H9 (cell line): ENCODE measurements at regions not wholly inside any gene's neighbourhood (a gene's known extent, or its start where the extent isn't known, plus 50 kb on each side); places are given as distances from the start of the nearest gene placed in this dataset.

ENCODE experiments used
- DNase-seq: peaks from one replicate; pipeline ENCODE4 v3.0.0-alpha.2; 2017
- H2AFZ ChIP-seq: one replicate; pipeline ENCODE4 v1.6.1; 2013; ENCODE audit warnings: mild to moderate bottlenecking, low read length, control low read depth, moderate library complexity
- H2AK5ac ChIP-seq: 2 replicates; pipeline ENCODE4 v1.6.1; 2013; ENCODE audit warnings: low read length, control low read depth, mixed read lengths; ENCODE audit not compliant: insufficient read length
- H2BK120ac ChIP-seq: one replicate; pipeline ENCODE4 v1.6.1; 2013; ENCODE audit warnings: low read depth, mild to moderate bottlenecking, low read length, control low read depth, inconsistent platforms; ENCODE audit not compliant: poor library complexity, severe bottlenecking
- H2BK12ac ChIP-seq: 2 replicates; pipeline ENCODE4 v1.6.1; 2013; ENCODE audit warnings: low read length, control low read depth, mixed read lengths, low read depth; ENCODE audit not compliant: insufficient read length
- H2BK15ac ChIP-seq: 2 replicates; pipeline ENCODE4 v1.6.1; 2013; ENCODE audit warnings: low read depth, low read length, control low read depth
- H2BK20ac ChIP-seq: one replicate; pipeline ENCODE4 v1.6.1; 2013; ENCODE audit warnings: low read depth, mild to moderate bottlenecking, low read length, control low read depth, inconsistent platforms; ENCODE audit not compliant: poor library complexity, severe bottlenecking
- H2BK5ac ChIP-seq: 2 replicates; pipeline ENCODE4 v1.6.1; 2013; ENCODE audit warnings: low read length, control low read depth, mixed read lengths; ENCODE audit not compliant: insufficient read length
- H3K14ac ChIP-seq: 2 replicates; pipeline ENCODE4 v1.6.1; 2013; ENCODE audit warnings: low read length, control low read depth; ENCODE audit not compliant: insufficient read depth
- H3K18ac ChIP-seq: 2 replicates; pipeline ENCODE4 v1.6.1; 2013; ENCODE audit warnings: low read depth, mild to moderate bottlenecking, mixed read lengths, low read length, control low read depth; ENCODE audit not compliant: insufficient read length
- H3K23ac ChIP-seq: 2 replicates; pipeline ENCODE4 v1.6.1; 2013; ENCODE audit warnings: low read length, control low read depth, mixed read lengths, low read depth; ENCODE audit not compliant: insufficient read length
- H3K23me2 ChIP-seq: 2 replicates; pipeline ENCODE4 v1.6.1; 2013; ENCODE audit warnings: low read depth, mild to moderate bottlenecking, mixed read lengths, low read length, control low read depth; ENCODE audit not compliant: insufficient read length, poor library complexity, severe bottlenecking
- H3K27ac ChIP-seq: 2 replicates; pipeline ENCODE4 v1.5.1; 2013; ENCODE audit warnings: low read length, control low read depth, mixed read lengths, low read depth; ENCODE audit not compliant: insufficient read length
- H3K27me3 ChIP-seq: 2 replicates; pipeline ENCODE4 v1.6.1; 2013; ENCODE audit warnings: low read length, control low read depth, inconsistent platforms; ENCODE audit not compliant: insufficient read depth
- H3K4ac ChIP-seq: 2 replicates; pipeline ENCODE4 v1.6.1; 2013; ENCODE audit warnings: low read depth, mild to moderate bottlenecking, control low read depth, inconsistent platforms, low read length, moderate library complexity
- H3K4me1 ChIP-seq: 2 replicates; pipeline ENCODE4 v1.6.1; 2013; ENCODE audit warnings: low read length, control low read depth, inconsistent platforms; ENCODE audit not compliant: insufficient read depth
- H3K4me2 ChIP-seq: 2 replicates; pipeline ENCODE4 v1.6.1; 2013; ENCODE audit warnings: low read length, control low read depth, mixed read lengths; ENCODE audit not compliant: insufficient read length, insufficient read depth
- H3K56ac ChIP-seq: 2 replicates; pipeline ENCODE4 v1.6.1; 2013; ENCODE audit warnings: low read depth, mild to moderate bottlenecking, mixed read lengths, low read length, control low read depth; ENCODE audit not compliant: insufficient read length
- H3K79me1 ChIP-seq: 2 replicates; pipeline ENCODE4 v1.6.1; 2013; ENCODE audit warnings: low read depth, mild to moderate bottlenecking, moderate library complexity, low read length, control low read depth, inconsistent platforms; ENCODE audit not compliant: insufficient read depth, poor library complexity, severe bottlenecking
- H3K79me2 ChIP-seq: 2 replicates; pipeline ENCODE4 v1.6.1; 2013; ENCODE audit warnings: low read length, control low read depth, inconsistent platforms; ENCODE audit not compliant: insufficient read depth
- H3K9ac ChIP-seq: 2 replicates; pipeline ENCODE4 v1.6.1; 2013; ENCODE audit warnings: low read length, control low read depth, mixed read lengths; ENCODE audit not compliant: insufficient read length; ENCODE audit errors: extremely low read depth
- H3K9me3 ChIP-seq: one replicate; pipeline ENCODE4 v1.6.1; 2013; ENCODE audit warnings: low read depth, low read length, inconsistent platforms; ENCODE audit not compliant: control insufficient read depth
- H3T11ph ChIP-seq: one replicate; pipeline ENCODE4 v1.6.1; 2013; ENCODE audit warnings: mild to moderate bottlenecking, low read length, control low read depth, inconsistent platforms
- H4K20me1 ChIP-seq: one replicate; pipeline ENCODE4 v1.6.1; 2013; ENCODE audit not compliant: control insufficient read depth, insufficient read length, insufficient read depth
- H4K5ac ChIP-seq: 2 replicates; pipeline ENCODE4 v1.6.1; 2013; ENCODE audit warnings: low read depth, mild to moderate bottlenecking, mixed read lengths, low read length, control low read depth; ENCODE audit not compliant: insufficient read length
- H4K8ac ChIP-seq: replicated peaks from 2 replicates; pipeline ENCODE4 v1.6.1; 2013; ENCODE audit warnings: low read length, control low read depth, mixed read lengths, low read depth; ENCODE audit not compliant: insufficient read length
- H4K91ac ChIP-seq: 2 replicates; pipeline ENCODE4 v1.6.1; 2013; ENCODE audit warnings: low read depth, mild to moderate bottlenecking, moderate library complexity, mixed read lengths, low read length, control low read depth; ENCODE audit not compliant: insufficient read length
- H3K27ac Mint-ChIP-seq, 3 experiments: 2 replicates in 2 of 3; 3 replicates in 1 of 3; pipeline ENCODE4 v1.8.0; 2020 to 2021; ENCODE audit warnings: mixed read lengths in 3 of 3, mild to moderate bottlenecking in 1 of 3, moderate library complexity in 1 of 3
- H3K27me3 Mint-ChIP-seq: 2 replicates; pipeline ENCODE4 v1.8.0; 2021; ENCODE audit warnings: low read depth, mild to moderate bottlenecking, moderate library complexity, mixed read lengths
- H3K36me3 Mint-ChIP-seq, 3 experiments: 2 replicates in 2 of 3; 3 replicates in 1 of 3; pipeline ENCODE4 v1.8.0; 2020 to 2021; ENCODE audit warnings: low read depth in 3 of 3, mixed read lengths in 3 of 3; ENCODE audit not compliant: insufficient read depth in 1 of 3
- H3K4me1 Mint-ChIP-seq, 2 experiments: 2 replicates each; pipeline ENCODE4 v1.8.0; 2020; ENCODE audit warnings: mixed read lengths in 2 of 2
- H3K4me3 Mint-ChIP-seq, 2 experiments: 2 replicates in 1 of 2; 3 replicates in 1 of 2; pipeline ENCODE4 v1.8.0; 2020 to 2021; ENCODE audit warnings: mild to moderate bottlenecking in 2 of 2, mixed read lengths in 2 of 2, moderate library complexity in 1 of 2
- H3K9me3 Mint-ChIP-seq, 2 experiments: 2 replicates in 1 of 2; 3 replicates in 1 of 2; pipeline ENCODE4 v1.8.0; 2020; ENCODE audit warnings: mild to moderate bottlenecking in 2 of 2, mixed read lengths in 2 of 2, moderate library complexity in 1 of 2
- CTCF ChIP-seq: fragments of 200-600 bp; sonication (generic); conservative IDR thresholded peaks from 3 replicates; pipeline ENCODE4 v1.8.0; 2021; ENCODE audit warnings: antibody characterized with exemption, mild to moderate bottlenecking
- WGBS: extraction: QIAGEN DNeasy Blood & Tissue Kit; methylation state at CpG from one replicate; pipeline ENCODE4 v1.1.7; 2013; ENCODE audit warnings: missing lambda C conversion rate, low lambda C conversion rate, mixed read lengths; ENCODE audit not compliant: insufficient read length; ENCODE audit errors: extremely low coverage; 5-methylcytosine and 5-hydroxymethylcytosine counted together

GRCh38 chr5:168109441-168109840 is 182.0 kb upstream of the WWC1 start:
- DNase-seq, result no peak
- Histone ChIP-seq H2AFZ (no peak overlapping the region), H2BK12ac (no peak overlapping the region)

More at GRCh38 chr5:168109441-168109840, 182.0 kb upstream of the WWC1 start:
- peaks cover 4% of the 10 kb centered on the region; the same call in 1 of the 2 replicates for H3K27me3 Mint-ChIP-seq
- Histone ChIP-seq H3K79me1 (no peaks in the 10 kb centered on the region), H3K56ac (no peak overlapping the region), H4K91ac (no peak overlapping the region), H2BK20ac (no peak overlapping the region), H4K8ac (no peak overlapping the region), H2AK5ac (no peak overlapping the region), H3K9ac (no peak overlapping the region), H3K27me3 (no peaks in the 10 kb centered on the region), H3K4me2 (no peak overlapping the region), H2BK5ac (no peak overlapping the region), H3K79me2 (no peaks in the 10 kb centered on the region), H3K18ac (no peak overlapping the region), H2BK15ac (no peak overlapping the region), H3K14ac (no peak overlapping the region), H4K20me1 (no peaks in the 10 kb centered on the region), H3K23me2 (no peaks in the 10 kb centered on the region), H3K4me1 (peaks cover 8% of the 10 kb centered on the region; the same call in 1 of the 2 replicates), H4K5ac (no peak overlapping the region), H3K9me3 (no peaks in the 10 kb centered on the region), H2BK120ac (no peak overlapping the region), H3T11ph (no peak overlapping the region), H3K27ac (no peak overlapping the region), H3K4ac (no peak overlapping the region), H3K23ac (no peak overlapping the region)
- no peaks in the 10 kb centered on the region for H3K36me3 Mint-ChIP-seq
- H3K27ac Mint-ChIP-seq, result no peak overlapping the region
- H3K4me1 Mint-ChIP-seq, result peaks cover 44 to 48% of the 10 kb centered on the region in 2 experiments
- H3K4me3 Mint-ChIP-seq, result no peak overlapping the region
- peaks cover 0 to 2% of the 10 kb centered on the region in 2 experiments; a peak in 1 of 5 replicates for H3K9me3 Mint-ChIP-seq
- WGBS, result no CpG with 5 or more reads among the region's 5 CpGs
- TF ChIP-seq CTCF, result no peak
